ENCODE measurements at regions not wholly inside any gene's neighbourhood (a gene's known extent, or its start where the extent isn't known, plus 50 kb on each side); places are given as distances from the start of the nearest gene placed in this dataset.
A peak's percentile ranks its signal among the peaks of the same experiment; 100 is the strongest.

DNA sequence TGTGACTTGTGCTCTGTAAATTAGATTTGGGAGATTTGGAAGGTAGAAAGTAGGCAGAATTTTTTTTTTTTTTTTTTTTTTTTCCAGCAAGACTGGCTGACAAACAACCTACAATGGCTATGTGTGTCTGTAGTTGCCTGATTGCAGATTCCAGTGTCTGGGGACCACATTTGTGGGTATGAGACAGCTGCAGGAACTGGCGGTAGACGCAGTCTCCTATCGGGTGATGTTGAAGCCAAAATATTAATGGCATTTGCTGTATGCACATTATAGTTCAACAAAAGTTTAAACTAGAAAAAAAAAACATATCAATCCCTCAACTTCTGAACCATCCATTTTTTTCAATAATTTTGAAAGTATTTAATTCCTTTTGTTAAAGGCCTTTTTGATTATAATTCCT lies 665.2 kb downstream of the TOX3 start:
- H3K9me3 ChIP-seq (ENCODE audit: control insufficient read depth, insufficient read depth, low read length), result no peaks in the 10 kb centered on the region
- peak overlapping the region; percentile 98 for H2BK15ac ChIP-seq (ENCODE audit: low read depth, low read length)
- peak overlapping the region; percentile 85 for H2AK5ac ChIP-seq (ENCODE audit: low read depth, low read length)
- H3K14ac ChIP-seq (replicated peaks; ENCODE audit: low read depth, low read length), result peak overlapping the region; percentile 99
- peak overlapping the region; percentile 100 for H2BK120ac ChIP-seq (ENCODE audit: low read depth, low read length)
- H3K79me1 ChIP-seq (ENCODE audit: low read depth in 1 of 2, low read length in 2 of 2), result peaks cover 0 to 18% of the 10 kb centered on the region in 2 experiments; a peak in 1 of 4 replicates
- no peaks in the 10 kb centered on the region for H3K27me3 ChIP-seq (ENCODE audit: control insufficient read depth, insufficient read depth, low read length)
- no CpG with 5 or more reads among the region's 3 CpGs for WGBS, 2 experiments (ENCODE audit: extremely low coverage in 2 of 2, insufficient read length in 1 of 2)
- peak overlapping the region; percentile 74; the same call in 1 of the 2 replicates for H3K9ac ChIP-seq (ENCODE audit: low read depth, low read length)
- H2BK5ac ChIP-seq (ENCODE audit: low read depth, low read length, poor library complexity, severe bottlenecking), result peak overlapping the region; percentile 99
- H4K5ac ChIP-seq (ENCODE audit: low read depth, low read length), result peak overlapping the region; percentile 99
- peak; percentile 10; the same call in 1 of the 2 replicates for ATAC-seq (ENCODE audit: low read depth)
- H3K27ac ChIP-seq (ENCODE audit: insufficient read depth, low read length), result peak overlapping the region; percentile 87
- no TSS peak for BruUV-seq (replicated peaks)
- peak; percentile 93 for DNase-seq
- H3K4me2 ChIP-seq (ENCODE audit: low read depth, low read length), result no peak overlapping the region; the same call in 1 of the 2 replicates
- no peak overlapping the region for H2AK9ac ChIP-seq (replicated peaks; ENCODE audit: low read depth, low read length, poor library complexity)
- H4K8ac ChIP-seq (ENCODE audit: low read depth in 2 of 2, low read length in 2 of 2), result peak overlapping the region; percentile 91 to 99
- ChIA-PET CTCF (interaction anchor here (0.6 to 1.0 kb wide), 4 partner anchors 9 to 447 kb away, joined by 3 to 4 read pairs (median 3); no protein-coding TSS in a partner anchor), POLR2A (ENCODE audit: unreplicated experiment) (no interaction called here)
- in situ Hi-C loops (cut with MboI; ENCODE audit: low sequenced_read_pairs) (loop anchor here (25.0 kb wide), 1 partner anchor 1181 kb away; the partner anchor contains the start of genes CHD9 and CHD9NB), dilution Hi-C loops (cut with HindIII; ENCODE audit: low sequenced_read_pairs, unreplicated experiment) (no loop called here), intact Hi-C loops (cut with micrococcal nuclease) (loop anchor here (5.0 kb wide), 2 partner anchors 86 to 734 kb away; no protein-coding TSS in a partner anchor)
- peaks cover 32% of the 10 kb centered on the region for H3K4me1 ChIP-seq (ENCODE audit: control insufficient read depth, insufficient read depth, low read length)
- H4K91ac ChIP-seq (ENCODE audit: insufficient read depth, low read depth, low read length), result peak overlapping the region; percentile 100
- H3K4ac ChIP-seq (ENCODE audit: low read depth, low read length), result peak overlapping the region; percentile 99
- H3K18ac ChIP-seq (ENCODE audit: low read depth, low read length), result peak overlapping the region; percentile 100
- peaks cover 18% of the 10 kb centered on the region for H3K9me1 ChIP-seq (ENCODE audit: insufficient read depth, low read length)
- peak overlapping the region; percentile 99 for H3K23ac ChIP-seq (ENCODE audit: low read depth, low read length)
- TF ChIP-seq MAFK (IDR thresholded peaks at IDR 0.05; ENCODE audit: low read depth, low read length) (no peak), RCOR1 (IDR thresholded peaks at IDR 0.05; ENCODE audit: insufficient replicate concordance, low read length) (no peak), RAD21 (IDR thresholded peaks at IDR 0.05; ENCODE audit: low read length) (no peak), SMC3 (IDR thresholded peaks at IDR 0.05; ENCODE audit: low read depth, low read length) (no peak), BHLHE40 (IDR thresholded peaks at IDR 0.05; ENCODE audit: low read depth, low read length) (no peak), CHD1 (IDR thresholded peaks at IDR 0.05; ENCODE audit: low read depth, low read length) (no peak)
- no peaks in the 10 kb centered on the region for H3K36me3 ChIP-seq (ENCODE audit: control insufficient read depth, insufficient read depth, low read length)
- H4K20me1 ChIP-seq (ENCODE audit: insufficient read depth, low read length), result no peaks in the 10 kb centered on the region
- peak overlapping the region; percentile 100 for H2BK20ac ChIP-seq (ENCODE audit: low read depth, low read length)
- H3K4me3 ChIP-seq (ENCODE audit: insufficient read depth, low read depth, low read length), result no peak overlapping the region
- peak overlapping the region; percentile 99 for H3K56ac ChIP-seq (ENCODE audit: extremely low read depth, insufficient read depth, low read length)
- H2AFZ ChIP-seq (replicated peaks; ENCODE audit: low read length, poor library complexity), result no peak overlapping the region

All from IMR-90 (cell line).